ENCODE measurements at regions not wholly inside any gene's neighbourhood (a gene's known extent, or its start where the extent isn't known, plus 50 kb on each side); places are given as distances from the start of the nearest gene placed in this dataset.
"Not testable (repeated sequence)": the region's sequence is repeated elsewhere in the genome, so short reads cannot be mapped to it uniquely, and the experiment has no call there.

GRCh38 chr16:61540216-61540615 lies 496.0 kb downstream of the CDH8 start:
- no peak overlapping the region for H3K27ac Mint-ChIP-seq
- no peak overlapping the region for H3K4me3 Mint-ChIP-seq
- H3K27me3 Mint-ChIP-seq, result no peaks in the 10 kb centered on the region
- no peaks in the 10 kb centered on the region for H3K36me3 Mint-ChIP-seq
- no peaks in the 10 kb centered on the region for H3K4me1 Mint-ChIP-seq
- ATAC-seq (ENCODE audit: low read depth) (no peak), DNase-seq (ENCODE audit: low spot score in 2 of 2) (no peak)
- peaks cover 12% of the 10 kb centered on the region for H3K9me3 Mint-ChIP-seq

GRCh38 chr16:61530697-61531096 lies 505.5 kb downstream of the CDH8 start:
- Mint-ChIP-seq H3K4me1 (no peaks in the 10 kb centered on the region), H3K9me3 (peaks cover 1% of the 10 kb centered on the region), H3K36me3 (no peaks in the 10 kb centered on the region), H3K4me3 (no peak overlapping the region), H3K27ac (no peak overlapping the region), H3K27me3 (no peaks in the 10 kb centered on the region)
- DNase-seq (ENCODE audit: low spot score in 2 of 2) (no peak), ATAC-seq (ENCODE audit: low read depth) (no peak)

- Mint-ChIP-seq H3K4me3 (no peak overlapping the region), H3K4me1 (no peaks in the 10 kb centered on the region), H3K9me3 (peaks cover 3% of the 10 kb centered on the region), H3K36me3 (no peaks in the 10 kb centered on the region), H3K27ac (no peak overlapping the region), H3K27me3 (no peaks in the 10 kb centered on the region)
- ATAC-seq (ENCODE audit: low read depth) (no peak), DNase-seq (ENCODE audit: low spot score in 2 of 2) (no peak)
Observed at GRCh38 chr16:61500851-61501250, 535.4 kb downstream of the CDH8 start.

GRCh38 chr16:61480250-61480649 lies 556.0 kb downstream of the CDH8 start:
- Mint-ChIP-seq H3K4me1 (no peaks in the 10 kb centered on the region), H3K27me3 (no peaks in the 10 kb centered on the region), H3K9me3 (peaks cover 20% of the 10 kb centered on the region), H3K4me3 (no peak overlapping the region), H3K27ac (no peak overlapping the region), H3K36me3 (no peaks in the 10 kb centered on the region)
- ATAC-seq (ENCODE audit: low read depth) (no peak), DNase-seq (ENCODE audit: low spot score in 2 of 2) (no peak)

GRCh38 chr16:61471737-61472136 lies 564.5 kb downstream of the CDH8 start:
- H3K27me3 Mint-ChIP-seq, result no peaks in the 10 kb centered on the region
- H3K4me1 Mint-ChIP-seq, result no peaks in the 10 kb centered on the region
- peaks cover 13% of the 10 kb centered on the region for H3K9me3 Mint-ChIP-seq
- DNase-seq (ENCODE audit: low spot score in 2 of 2), result no peak
- no peak overlapping the region for H3K27ac Mint-ChIP-seq
- no peaks in the 10 kb centered on the region for H3K36me3 Mint-ChIP-seq
- H3K4me3 Mint-ChIP-seq, result no peak overlapping the region
- no peak for ATAC-seq (ENCODE audit: low read depth)

GRCh38 chr16:61471023-61471422 lies 565.2 kb downstream of the CDH8 start:
- ATAC-seq (ENCODE audit: low read depth) (no peak), DNase-seq (ENCODE audit: low spot score in 2 of 2) (no peak)
- Mint-ChIP-seq H3K4me3 (no peak overlapping the region), H3K9me3 (peaks cover 9% of the 10 kb centered on the region), H3K27ac (no peak overlapping the region), H3K27me3 (no peaks in the 10 kb centered on the region), H3K4me1 (no peaks in the 10 kb centered on the region), H3K36me3 (no peaks in the 10 kb centered on the region)

- Mint-ChIP-seq H3K9me3 (peaks cover 11% of the 10 kb centered on the region), H3K4me1 (no peaks in the 10 kb centered on the region), H3K36me3 (no peaks in the 10 kb centered on the region), H3K4me3 (no peak overlapping the region), H3K27ac (no peak overlapping the region), H3K27me3 (no peaks in the 10 kb centered on the region)
- ATAC-seq (ENCODE audit: low read depth) (no peak), DNase-seq (ENCODE audit: low spot score in 2 of 2) (no peak)
Observed at GRCh38 chr16:61465285-61465684, 571.0 kb downstream of the CDH8 start.

- Mint-ChIP-seq H3K9me3 (peaks cover 10% of the 10 kb centered on the region), H3K4me1 (no peaks in the 10 kb centered on the region), H3K27me3 (no peaks in the 10 kb centered on the region), H3K4me3 (no peak overlapping the region), H3K27ac (no peak overlapping the region), H3K36me3 (no peaks in the 10 kb centered on the region)
- ATAC-seq (ENCODE audit: low read depth) (no peak), DNase-seq (ENCODE audit: low spot score in 2 of 2) (no peak)
Observed at GRCh38 chr16:61460020-61460419, 576.2 kb downstream of the CDH8 start.

- H3K27me3 Mint-ChIP-seq, result no peaks in the 10 kb centered on the region
- H3K36me3 Mint-ChIP-seq, result no peaks in the 10 kb centered on the region
- ATAC-seq (ENCODE audit: low read depth) (no peak), DNase-seq (ENCODE audit: low spot score in 2 of 2) (no peak)
- no peak overlapping the region for H3K27ac Mint-ChIP-seq
- peaks cover 7% of the 10 kb centered on the region for H3K9me3 Mint-ChIP-seq
- no peaks in the 10 kb centered on the region for H3K4me1 Mint-ChIP-seq
- no peak overlapping the region for H3K4me3 Mint-ChIP-seq
Observed at GRCh38 chr16:61435346-61435745, 600.9 kb downstream of the CDH8 start.

- no peak for ATAC-seq (ENCODE audit: low read depth)
- H3K27me3 Mint-ChIP-seq, result no peaks in the 10 kb centered on the region
- no peaks in the 10 kb centered on the region for H3K4me1 Mint-ChIP-seq
- DNase-seq (ENCODE audit: low spot score in 2 of 2), result no peak
- H3K4me3 Mint-ChIP-seq, result no peak overlapping the region
- no peaks in the 10 kb centered on the region for H3K36me3 Mint-ChIP-seq
- H3K27ac Mint-ChIP-seq, result no peak overlapping the region
- peaks cover 4% of the 10 kb centered on the region for H3K9me3 Mint-ChIP-seq
Observed at GRCh38 chr16:61432421-61432820, 603.8 kb downstream of the CDH8 start.

GRCh38 chr16:61421111-61421510 lies 615.1 kb downstream of the CDH8 start:
- no peak for ATAC-seq (ENCODE audit: low read depth)
- Mint-ChIP-seq H3K36me3 (no peaks in the 10 kb centered on the region), H3K27ac (no peak overlapping the region)

GRCh38 chr16:61419791-61420190 lies 616.4 kb downstream of the CDH8 start:
- H3K9me3 Mint-ChIP-seq, result peaks cover 10% of the 10 kb centered on the region
- H3K27ac Mint-ChIP-seq, result no peak overlapping the region
- no peaks in the 10 kb centered on the region for H3K36me3 Mint-ChIP-seq
- no peak overlapping the region for H3K4me3 Mint-ChIP-seq
- H3K4me1 Mint-ChIP-seq, result no peaks in the 10 kb centered on the region
- H3K27me3 Mint-ChIP-seq, result no peaks in the 10 kb centered on the region
- DNase-seq (ENCODE audit: low spot score in 2 of 2) (no peak), ATAC-seq (ENCODE audit: low read depth) (no peak)

More at GRCh38 chr16:61421111-61421510, 615.1 kb downstream of the CDH8 start:
- no peak overlapping the region for H3K4me3 Mint-ChIP-seq
- H3K27me3 Mint-ChIP-seq, result no peaks in the 10 kb centered on the region
- peaks cover 13% of the 10 kb centered on the region for H3K9me3 Mint-ChIP-seq
- no peaks in the 10 kb centered on the region for H3K4me1 Mint-ChIP-seq
- no peak for DNase-seq (ENCODE audit: low spot score in 2 of 2)

- not testable (repeated sequence) for H3K9me3 Mint-ChIP-seq; H3K4me1 Mint-ChIP-seq; H3K27me3 Mint-ChIP-seq; ATAC-seq (ENCODE audit: low read depth); H3K36me3 Mint-ChIP-seq; H3K27ac Mint-ChIP-seq; H3K4me3 Mint-ChIP-seq; DNase-seq (ENCODE audit: low spot score in 2 of 2)
Observed at GRCh38 chr16:61418802-61419201, 617.4 kb downstream of the CDH8 start.

GRCh38 chr16:61415126-61415525 lies 621.1 kb downstream of the CDH8 start:
- DNase-seq (ENCODE audit: low spot score in 2 of 2), result no peak
- no peak for ATAC-seq (ENCODE audit: low read depth)
- H3K9me3 Mint-ChIP-seq, result peaks cover 11% of the 10 kb centered on the region
- H3K4me3 Mint-ChIP-seq, result no peak overlapping the region
- H3K36me3 Mint-ChIP-seq, result no peaks in the 10 kb centered on the region
- H3K27me3 Mint-ChIP-seq, result no peaks in the 10 kb centered on the region
- H3K27ac Mint-ChIP-seq, result no peak overlapping the region
- H3K4me1 Mint-ChIP-seq, result no peaks in the 10 kb centered on the region

- Mint-ChIP-seq H3K27ac (no peak overlapping the region), H3K9me3 (peaks cover 7% of the 10 kb centered on the region), H3K4me3 (no peak overlapping the region)
Observed at GRCh38 chr16:61413021-61413420, 623.2 kb downstream of the CDH8 start.

GRCh38 chr16:61412562-61412961 lies 623.7 kb downstream of the CDH8 start:
- Mint-ChIP-seq H3K4me1 (no peaks in the 10 kb centered on the region), H3K27ac (no peak overlapping the region), H3K27me3 (no peaks in the 10 kb centered on the region), H3K36me3 (no peaks in the 10 kb centered on the region), H3K4me3 (no peak overlapping the region), H3K9me3 (peaks cover 7% of the 10 kb centered on the region)
- ATAC-seq (ENCODE audit: low read depth) (no peak), DNase-seq (ENCODE audit: low spot score in 2 of 2) (no peak)

More at GRCh38 chr16:61413021-61413420, 623.2 kb downstream of the CDH8 start:
- Mint-ChIP-seq H3K27me3 (no peaks in the 10 kb centered on the region), H3K36me3 (no peaks in the 10 kb centered on the region), H3K4me1 (no peaks in the 10 kb centered on the region)
- no peak for DNase-seq (ENCODE audit: low spot score in 2 of 2)
- no peak for ATAC-seq (ENCODE audit: low read depth)

Measured in memory B cell (primary cell).